Osteoblast (primary cell): ENCODE measurements at regions not wholly inside any gene's neighbourhood (a gene's known extent, or its start where the extent isn't known, plus 50 kb on each side); places are given as distances from the start of the nearest gene placed in this dataset.
"Not testable (repeated sequence)": the region's sequence is repeated elsewhere in the genome, so short reads cannot be mapped to it uniquely, and the experiment has no call there.

Experiments
- DNase-seq: peaks from one replicate; pipeline ENCODE4 v3.0.0; 2011; ENCODE audit warnings: low spot score, mixed read lengths; ENCODE audit not compliant: insufficient read length; ENCODE audit errors: missing footprints
- H2AFZ ChIP-seq: 2 replicates; pipeline ENCODE4 v1.6.0; 2011; ENCODE audit warnings: mild to moderate bottlenecking, low read length
- H3K27ac ChIP-seq: 2 replicates; pipeline ENCODE4 v1.5.1; 2011; ENCODE audit warnings: mild to moderate bottlenecking, low read depth, low read length, moderate library complexity
- H3K27me3 ChIP-seq: 2 replicates; pipeline ENCODE4 v1.6.0; 2012; ENCODE audit warnings: mild to moderate bottlenecking, control low read depth, inconsistent platforms, low read length, moderate library complexity; ENCODE audit not compliant: insufficient read depth
- H3K36me3 ChIP-seq: 2 replicates; pipeline ENCODE4 v1.5.1; 2011; ENCODE audit warnings: mild to moderate bottlenecking, low read length, control low read depth, moderate library complexity; ENCODE audit not compliant: insufficient read depth
- H3K4me1 ChIP-seq: 2 replicates; pipeline ENCODE4 v1.5.1; 2011; ENCODE audit warnings: mild to moderate bottlenecking, low read length, control low read depth, moderate library complexity; ENCODE audit not compliant: insufficient read depth
- H3K4me2 ChIP-seq: 2 replicates; pipeline ENCODE4 v1.6.0; 2011; ENCODE audit warnings: mild to moderate bottlenecking, low read length; ENCODE audit not compliant: insufficient read depth
- H3K4me3 ChIP-seq: fragments of 200-600 bp; sonication (generic); 3 replicates; pipeline ENCODE4 v1.5.1; 2012; ENCODE audit warnings: mild to moderate bottlenecking, low read length, inconsistent platforms; ENCODE audit not compliant: insufficient read depth
- H3K79me2 ChIP-seq: 2 replicates; pipeline ENCODE4 v1.6.0; 2012; ENCODE audit warnings: mild to moderate bottlenecking, low read length, control low read depth, inconsistent platforms; ENCODE audit not compliant: insufficient read depth
- H3K9me3 ChIP-seq: 2 replicates; pipeline ENCODE4 v1.5.1; 2011; ENCODE audit warnings: low read depth, low read length, control low read depth
- H4K20me1 ChIP-seq: 2 replicates; pipeline ENCODE4 v1.6.0; 2012; ENCODE audit warnings: mild to moderate bottlenecking, low read length, control low read depth; ENCODE audit not compliant: insufficient read depth
- CTCF ChIP-seq: IDR thresholded peaks from 2 replicates; pipeline ENCODE4 v1.5.1; 2011; ENCODE audit warnings: mild to moderate bottlenecking, low read depth, low read length, moderate library complexity; ENCODE audit errors: extremely low read depth

GRCh38 chr5:13115476-13115875 is 829.0 kb downstream of the DNAH5 start:
- Histone ChIP-seq H3K27me3 (no peaks in the 10 kb centered on the region), H3K9me3 (no peaks in the 10 kb centered on the region), H4K20me1 (no peaks in the 10 kb centered on the region), H3K4me1 (no peaks in the 10 kb centered on the region), H3K4me2 (no peak overlapping the region), H2AFZ (no peak overlapping the region), H3K27ac (no peak overlapping the region), H3K4me3 (no peak overlapping the region), H3K79me2 (no peaks in the 10 kb centered on the region), H3K36me3 (no peaks in the 10 kb centered on the region)
- no peak for TF ChIP-seq CTCF
- no peak for DNase-seq

GRCh38 chr5:13108265-13108664 is 836.2 kb downstream of the DNAH5 start:
- Histone ChIP-seq H2AFZ (no peak overlapping the region), H3K79me2 (no peaks in the 10 kb centered on the region), H3K4me1 (no peaks in the 10 kb centered on the region), H3K4me3 (no peak overlapping the region), H3K27ac (no peak overlapping the region), H3K9me3 (no peaks in the 10 kb centered on the region), H3K4me2 (no peak overlapping the region), H3K27me3 (no peaks in the 10 kb centered on the region), H3K36me3 (no peaks in the 10 kb centered on the region), H4K20me1 (no peaks in the 10 kb centered on the region)
- no peak for DNase-seq
- no peak for TF ChIP-seq CTCF

GRCh38 chr5:13107537-13107936 is 837.0 kb downstream of the DNAH5 start:
- no peaks in the 10 kb centered on the region for H3K9me3 ChIP-seq
- no peaks in the 10 kb centered on the region for H3K36me3 ChIP-seq
- H3K79me2 ChIP-seq = no peaks in the 10 kb centered on the region
- H3K27me3 ChIP-seq = no peaks in the 10 kb centered on the region
- no peak overlapping the region for H3K4me2 ChIP-seq
- no peak overlapping the region for H3K27ac ChIP-seq
- no peaks in the 10 kb centered on the region for H3K4me1 ChIP-seq
- H4K20me1 ChIP-seq = no peaks in the 10 kb centered on the region
- no peak overlapping the region for H2AFZ ChIP-seq
- no peak for DNase-seq
- no peak overlapping the region for H3K4me3 ChIP-seq
- no peak for TF ChIP-seq CTCF

- H3K27me3 ChIP-seq = no peaks in the 10 kb centered on the region
- H3K4me2 ChIP-seq = no peak overlapping the region
- TF ChIP-seq CTCF = no peak
These were observed 863.4 kb downstream of the DNAH5 start for GRCh38 chr5:13081116-13081515.

GRCh38 chr5:13072936-13073335 is 871.6 kb downstream of the DNAH5 start:
- H3K4me1 ChIP-seq, H3K9me3 ChIP-seq, H3K27me3 ChIP-seq, H3K4me3 ChIP-seq, H3K4me2 ChIP-seq, DNase-seq, H3K36me3 ChIP-seq, H3K27ac ChIP-seq, H4K20me1 ChIP-seq, H3K79me2 ChIP-seq, H2AFZ ChIP-seq: not testable (repeated sequence)

More at GRCh38 chr5:13081116-13081515, 863.4 kb downstream of the DNAH5 start:
- H4K20me1 ChIP-seq = no peaks in the 10 kb centered on the region
- peaks cover 4% of the 10 kb centered on the region for H3K9me3 ChIP-seq
- no peak for DNase-seq
- H3K4me3 ChIP-seq = no peak overlapping the region
- no peaks in the 10 kb centered on the region for H3K79me2 ChIP-seq
- H3K36me3 ChIP-seq = no peaks in the 10 kb centered on the region
- H3K27ac ChIP-seq = no peak overlapping the region
- H3K4me1 ChIP-seq = no peaks in the 10 kb centered on the region
- no peak overlapping the region for H2AFZ ChIP-seq
